ENCODE measurements at regions not wholly inside any gene's neighbourhood (a gene's known extent, or its start where the extent isn't known, plus 50 kb on each side); places are given as distances from the start of the nearest gene placed in this dataset.

DNA sequence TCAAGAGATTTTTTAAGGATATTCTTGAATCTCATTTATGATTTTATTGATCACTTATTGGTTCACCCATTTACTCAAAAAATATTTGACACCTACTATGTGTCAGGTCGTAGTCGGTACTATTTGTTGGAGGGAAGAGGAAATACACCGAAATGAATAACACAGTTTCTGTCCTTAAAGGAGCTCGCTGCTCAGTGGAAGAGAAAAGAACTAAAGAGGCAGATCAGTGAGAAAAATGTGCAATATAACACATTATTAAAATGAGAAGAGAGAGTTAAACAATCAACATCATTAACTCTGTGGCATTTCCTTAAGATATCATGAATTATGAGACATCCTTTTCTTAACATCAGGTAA lies 56.1 kb upstream of the ADAMTS9 start:
- TF ChIP-seq NFYB (IDR thresholded peaks at IDR 0.05; ENCODE audit: insufficient read depth, low read depth, low read length) (no peak), TAF1 (IDR thresholded peaks at IDR 0.05; ENCODE audit: borderline replicate concordance, low read depth, low read length) (no peak)

Measured in GM12878 (cell line).